ENCODE measurements at regions not wholly inside any gene's neighbourhood (a gene's known extent, or its start where the extent isn't known, plus 50 kb on each side); places are given as distances from the start of the nearest gene placed in this dataset.

DNA sequence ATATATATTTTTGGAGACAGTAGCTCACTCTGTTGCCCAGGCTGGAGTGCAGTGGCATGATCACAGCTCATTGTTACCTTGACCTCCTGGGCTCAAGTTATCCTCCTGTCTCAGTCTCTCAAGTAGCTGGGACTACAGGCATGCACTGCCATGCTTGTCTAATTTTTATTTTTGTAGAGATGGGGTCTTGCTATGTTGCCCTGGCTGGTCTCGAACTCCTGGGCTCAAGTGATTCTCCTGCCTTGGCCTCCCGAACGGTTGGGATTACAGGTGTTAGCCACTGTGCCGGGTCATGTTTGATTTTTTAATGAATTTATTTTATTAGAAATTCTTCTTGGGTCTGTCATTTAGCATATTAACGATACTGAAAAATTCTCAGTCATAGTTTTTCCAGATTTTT, 70.5 kb downstream of the TMEM270 start:
- no peak for TF ChIP-seq RARB (CRISPR knock-in tag; IDR thresholded peaks at IDR 0.05)
- TF ChIP-seq, protein P1, sequence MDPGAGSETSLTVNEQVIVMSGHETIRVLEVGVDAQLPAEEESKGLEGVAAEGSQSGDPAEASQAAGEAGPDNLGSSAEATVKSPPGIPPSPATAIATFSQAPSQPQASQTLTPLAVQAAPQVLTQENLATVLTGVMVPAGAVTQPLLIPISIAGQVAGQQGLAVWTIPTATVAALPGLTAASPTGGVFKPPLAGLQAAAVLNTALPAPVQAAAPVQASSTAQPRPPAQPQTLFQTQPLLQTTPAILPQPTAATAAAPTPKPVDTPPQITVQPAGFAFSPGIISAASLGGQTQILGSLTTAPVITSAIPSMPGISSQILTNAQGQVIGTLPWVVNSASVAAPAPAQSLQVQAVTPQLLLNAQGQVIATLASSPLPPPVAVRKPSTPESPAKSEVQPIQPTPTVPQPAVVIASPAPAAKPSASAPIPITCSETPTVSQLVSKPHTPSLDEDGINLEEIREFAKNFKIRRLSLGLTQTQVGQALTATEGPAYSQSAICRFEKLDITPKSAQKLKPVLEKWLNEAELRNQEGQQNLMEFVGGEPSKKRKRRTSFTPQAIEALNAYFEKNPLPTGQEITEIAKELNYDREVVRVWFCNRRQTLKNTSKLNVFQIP (CRISPR knock-in tag; IDR thresholded peaks at IDR 0.05; ENCODE audit: borderline replicate concordance, low read depth) = no peak
- TF ChIP-seq TCF4 (CRISPR knock-in tag; IDR thresholded peaks at IDR 0.05; ENCODE audit: borderline replicate concordance) = no peak
- TF ChIP-seq ESRRG (CRISPR knock-in tag; IDR thresholded peaks at IDR 0.05) = no peak
- TF ChIP-seq, protein P2, sequence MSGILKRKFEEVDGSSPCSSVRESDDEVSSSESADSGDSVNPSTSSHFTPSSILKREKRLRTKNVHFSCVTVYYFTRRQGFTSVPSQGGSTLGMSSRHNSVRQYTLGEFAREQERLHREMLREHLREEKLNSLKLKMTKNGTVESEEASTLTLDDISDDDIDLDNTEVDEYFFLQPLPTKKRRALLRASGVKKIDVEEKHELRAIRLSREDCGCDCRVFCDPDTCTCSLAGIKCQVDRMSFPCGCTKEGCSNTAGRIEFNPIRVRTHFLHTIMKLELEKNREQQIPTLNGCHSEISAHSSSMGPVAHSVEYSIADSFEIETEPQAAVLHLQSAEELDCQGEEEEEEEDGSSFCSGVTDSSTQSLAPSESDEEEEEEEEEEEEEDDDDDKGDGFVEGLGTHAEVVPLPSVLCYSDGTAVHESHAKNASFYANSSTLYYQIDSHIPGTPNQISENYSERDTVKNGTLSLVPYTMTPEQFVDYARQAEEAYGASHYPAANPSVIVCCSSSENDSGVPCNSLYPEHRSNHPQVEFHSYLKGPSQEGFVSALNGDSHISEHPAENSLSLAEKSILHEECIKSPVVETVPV (CRISPR knock-in tag; IDR thresholded peaks at IDR 0.05) = no peak
- TF ChIP-seq ZNF8 (CRISPR knock-in tag; IDR thresholded peaks at IDR 0.05) = no peak
- TF ChIP-seq ISL1 (CRISPR knock-in tag; IDR thresholded peaks at IDR 0.05) = no peak
- TF ChIP-seq ZFP3 (CRISPR knock-in tag; IDR thresholded peaks at IDR 0.05) = no peak
- no peak for TF ChIP-seq ZFP30 (CRISPR knock-in tag; IDR thresholded peaks at IDR 0.05)
- TF ChIP-seq CSDC2 (CRISPR knock-in tag; IDR thresholded peaks at IDR 0.05) = no peak
- TF ChIP-seq OSR1 (CRISPR knock-in tag; IDR thresholded peaks at IDR 0.05) = no peak
- TF ChIP-seq TOX (CRISPR knock-in tag; IDR thresholded peaks at IDR 0.05; ENCODE audit: borderline replicate concordance) = no peak
- TF ChIP-seq, protein P3, sequence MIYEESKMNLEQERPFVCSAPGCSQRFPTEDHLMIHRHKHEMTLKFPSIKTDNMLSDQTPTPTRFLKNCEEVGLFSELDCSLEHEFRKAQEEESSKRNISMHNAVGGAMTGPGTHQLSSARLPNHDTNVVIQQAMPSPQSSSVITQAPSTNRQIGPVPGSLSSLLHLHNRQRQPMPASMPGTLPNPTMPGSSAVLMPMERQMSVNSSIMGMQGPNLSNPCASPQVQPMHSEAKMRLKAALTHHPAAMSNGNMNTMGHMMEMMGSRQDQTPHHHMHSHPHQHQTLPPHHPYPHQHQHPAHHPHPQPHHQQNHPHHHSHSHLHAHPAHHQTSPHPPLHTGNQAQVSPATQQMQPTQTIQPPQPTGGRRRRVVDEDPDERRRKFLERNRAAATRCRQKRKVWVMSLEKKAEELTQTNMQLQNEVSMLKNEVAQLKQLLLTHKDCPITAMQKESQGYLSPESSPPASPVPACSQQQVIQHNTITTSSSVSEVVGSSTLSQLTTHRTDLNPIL (CRISPR knock-in tag; IDR thresholded peaks at IDR 0.05; ENCODE audit: low read depth) = no peak
- no peak for ATAC-seq

DNA sequence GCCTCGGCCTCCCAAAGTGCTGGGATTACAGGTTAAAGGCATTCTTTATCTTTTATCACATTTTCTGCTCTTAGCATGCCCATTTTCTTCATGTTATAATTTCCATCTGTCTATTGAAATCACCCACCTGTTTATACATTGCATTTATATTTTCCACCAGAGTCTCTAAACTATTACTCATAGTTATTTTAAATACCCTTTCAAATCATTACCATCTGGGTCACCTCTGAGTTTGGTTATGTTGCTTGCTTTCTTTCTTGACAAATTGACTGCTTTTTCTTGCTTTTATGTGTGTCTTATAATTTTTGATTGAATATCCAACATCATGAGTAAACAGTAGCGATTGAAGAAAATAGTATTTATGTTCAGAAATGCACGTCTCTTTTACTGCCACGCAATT, 71.4 kb downstream of the TMEM270 start:
- TF ChIP-seq PPARA (CRISPR knock-in tag; IDR thresholded peaks at IDR 0.05; ENCODE audit: borderline replicate concordance) = no peak
- TF ChIP-seq ARNTL (CRISPR knock-in tag; IDR thresholded peaks at IDR 0.05; ENCODE audit: borderline replicate concordance, low read depth) = no peak
- TF ChIP-seq ZFP3 (CRISPR knock-in tag; IDR thresholded peaks at IDR 0.05) = no peak
- TF ChIP-seq RARB (CRISPR knock-in tag; IDR thresholded peaks at IDR 0.05) = no peak
- no peak for TF ChIP-seq GLIS3 (CRISPR knock-in tag; IDR thresholded peaks at IDR 0.05)
- ATAC-seq = peak; percentile 64; the same call in 2 of the 3 replicates

DNA sequence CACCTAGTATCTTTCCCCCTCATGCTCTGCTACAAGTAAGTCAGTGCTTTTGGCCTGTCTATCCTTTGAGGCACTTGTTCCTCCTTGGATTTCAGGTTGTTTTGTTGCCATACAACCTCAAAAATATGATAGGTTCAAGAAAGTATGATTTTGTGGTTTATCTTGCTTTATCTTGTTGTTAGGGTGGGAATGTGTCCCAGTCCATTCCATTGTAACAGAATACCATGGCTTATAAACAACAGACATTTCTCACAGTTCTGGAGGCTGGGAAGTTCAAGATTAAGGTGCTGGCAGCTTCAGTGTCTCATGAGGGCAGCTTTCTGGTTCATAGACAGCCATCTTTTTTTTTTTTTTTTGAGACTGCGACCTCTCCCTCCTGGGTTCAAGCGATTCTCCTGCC, 72.1 kb downstream of the TMEM270 start:
- TF ChIP-seq TCF4 (CRISPR knock-in tag; IDR thresholded peaks at IDR 0.05; ENCODE audit: borderline replicate concordance) = no peak
- no peak for TF ChIP-seq CSDC2 (CRISPR knock-in tag; IDR thresholded peaks at IDR 0.05)
- no peak for TF ChIP-seq ZFP30 (CRISPR knock-in tag; IDR thresholded peaks at IDR 0.05)
- no peak for TF ChIP-seq OSR1 (CRISPR knock-in tag; IDR thresholded peaks at IDR 0.05)
- TF ChIP-seq, protein P1 (CRISPR knock-in tag; IDR thresholded peaks at IDR 0.05; ENCODE audit: borderline replicate concordance, low read depth) = no peak
- TF ChIP-seq, protein P2 (CRISPR knock-in tag; IDR thresholded peaks at IDR 0.05) = no peak
- no peak for TF ChIP-seq RARB (CRISPR knock-in tag; IDR thresholded peaks at IDR 0.05)
- TF ChIP-seq ARNTL (CRISPR knock-in tag; IDR thresholded peaks at IDR 0.05; ENCODE audit: borderline replicate concordance, low read depth) = no peak
- TF ChIP-seq, protein P4, sequence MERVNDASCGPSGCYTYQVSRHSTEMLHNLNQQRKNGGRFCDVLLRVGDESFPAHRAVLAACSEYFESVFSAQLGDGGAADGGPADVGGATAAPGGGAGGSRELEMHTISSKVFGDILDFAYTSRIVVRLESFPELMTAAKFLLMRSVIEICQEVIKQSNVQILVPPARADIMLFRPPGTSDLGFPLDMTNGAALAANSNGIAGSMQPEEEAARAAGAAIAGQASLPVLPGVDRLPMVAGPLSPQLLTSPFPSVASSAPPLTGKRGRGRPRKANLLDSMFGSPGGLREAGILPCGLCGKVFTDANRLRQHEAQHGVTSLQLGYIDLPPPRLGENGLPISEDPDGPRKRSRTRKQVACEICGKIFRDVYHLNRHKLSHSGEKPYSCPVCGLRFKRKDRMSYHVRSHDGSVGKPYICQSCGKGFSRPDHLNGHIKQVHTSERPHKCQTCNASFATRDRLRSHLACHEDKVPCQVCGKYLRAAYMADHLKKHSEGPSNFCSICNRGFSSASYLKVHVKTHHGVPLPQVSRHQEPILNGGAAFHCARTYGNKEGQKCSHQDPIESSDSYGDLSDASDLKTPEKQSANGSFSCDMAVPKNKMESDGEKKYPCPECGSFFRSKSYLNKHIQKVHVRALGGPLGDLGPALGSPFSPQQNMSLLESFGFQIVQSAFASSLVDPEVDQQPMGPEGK (CRISPR knock-in tag; IDR thresholded peaks at IDR 0.05; ENCODE audit: borderline replicate concordance) = no peak
- TF ChIP-seq ZNF8 (CRISPR knock-in tag; IDR thresholded peaks at IDR 0.05) = no peak
- TF ChIP-seq ZC3H10 (CRISPR knock-in tag; IDR thresholded peaks at IDR 0.05) = no peak
- no peak for TF ChIP-seq ZFP3 (CRISPR knock-in tag; IDR thresholded peaks at IDR 0.05)
- no peak for TF ChIP-seq ZNF70 (CRISPR knock-in tag; IDR thresholded peaks at IDR 0.05)
- ATAC-seq = no peak

Data from SK-N-SH treated with all-trans-retinoic acid at 6 μM for 48 hours (cell line).